ENCODE measurements at regions not wholly inside any gene's neighbourhood (a gene's known extent, or its start where the extent isn't known, plus 50 kb on each side); places are given as distances from the start of the nearest gene placed in this dataset.
A peak's percentile ranks its signal among the peaks of the same experiment; 100 is the strongest.

DNA sequence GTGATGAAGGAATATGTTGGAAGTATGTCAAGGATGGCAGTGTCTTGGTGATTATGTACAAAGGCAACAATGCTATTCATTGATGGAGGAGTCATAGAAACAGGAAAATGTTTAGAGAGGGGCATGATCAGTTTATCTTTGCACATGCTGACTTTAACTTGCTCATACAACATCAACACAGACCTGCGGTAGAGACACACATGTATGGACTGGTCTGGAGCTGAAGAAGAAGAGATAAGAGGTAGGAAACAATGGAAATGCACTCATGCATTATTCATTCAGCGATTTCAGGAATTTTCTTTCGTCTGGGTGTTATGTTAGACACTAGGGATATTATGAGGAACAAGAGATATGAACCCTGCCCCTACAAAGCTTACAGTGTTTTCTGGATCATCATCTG lies 1252.3 kb upstream of the TENM3 start:
- no peak for DNase-seq (ENCODE audit: low read depth)
- H3K4me3 ChIP-seq (replicated peaks; ENCODE audit: low read depth, low read length) = no peak overlapping the region
- TF ChIP-seq, protein P1, sequence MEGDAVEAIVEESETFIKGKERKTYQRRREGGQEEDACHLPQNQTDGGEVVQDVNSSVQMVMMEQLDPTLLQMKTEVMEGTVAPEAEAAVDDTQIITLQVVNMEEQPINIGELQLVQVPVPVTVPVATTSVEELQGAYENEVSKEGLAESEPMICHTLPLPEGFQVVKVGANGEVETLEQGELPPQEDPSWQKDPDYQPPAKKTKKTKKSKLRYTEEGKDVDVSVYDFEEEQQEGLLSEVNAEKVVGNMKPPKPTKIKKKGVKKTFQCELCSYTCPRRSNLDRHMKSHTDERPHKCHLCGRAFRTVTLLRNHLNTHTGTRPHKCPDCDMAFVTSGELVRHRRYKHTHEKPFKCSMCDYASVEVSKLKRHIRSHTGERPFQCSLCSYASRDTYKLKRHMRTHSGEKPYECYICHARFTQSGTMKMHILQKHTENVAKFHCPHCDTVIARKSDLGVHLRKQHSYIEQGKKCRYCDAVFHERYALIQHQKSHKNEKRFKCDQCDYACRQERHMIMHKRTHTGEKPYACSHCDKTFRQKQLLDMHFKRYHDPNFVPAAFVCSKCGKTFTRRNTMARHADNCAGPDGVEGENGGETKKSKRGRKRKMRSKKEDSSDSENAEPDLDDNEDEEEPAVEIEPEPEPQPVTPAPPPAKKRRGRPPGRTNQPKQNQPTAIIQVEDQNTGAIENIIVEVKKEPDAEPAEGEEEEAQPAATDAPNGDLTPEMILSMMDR (IDR thresholded peaks at IDR 0.05; ENCODE audit: low read length, missing control alignments) = no peak

DNA sequence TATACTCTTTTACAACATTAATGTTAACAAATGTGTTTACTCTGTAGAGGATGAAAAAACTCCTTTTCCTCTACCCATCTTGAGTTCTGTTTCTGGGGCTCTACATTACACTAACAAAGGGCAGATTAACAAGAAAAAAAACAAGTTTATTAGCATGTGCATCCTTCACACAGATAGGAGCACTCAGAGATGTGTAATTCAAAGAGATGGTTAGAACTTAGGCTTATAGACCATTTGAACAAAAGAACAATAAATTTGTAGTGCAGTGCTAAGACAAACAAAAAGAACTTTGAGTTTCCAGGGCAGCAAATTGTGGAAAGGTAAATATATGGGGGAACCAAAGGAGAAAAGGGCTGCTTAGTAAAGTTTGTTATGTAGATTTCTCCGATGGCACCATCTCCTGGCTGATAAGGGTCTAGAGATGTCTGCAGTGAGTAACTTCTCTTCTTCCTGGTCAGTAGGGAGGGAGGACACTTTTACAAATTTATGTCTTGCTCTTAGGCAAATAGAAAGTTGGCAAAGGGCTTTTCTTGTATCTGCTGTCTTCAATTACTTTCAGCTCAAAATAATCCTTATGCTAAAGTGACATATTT lies 1249.9 kb upstream of the TENM3 start:
- no peak overlapping the region for H3K4me3 ChIP-seq (replicated peaks; ENCODE audit: low read depth, low read length)
- no peak for DNase-seq (ENCODE audit: low read depth)
- TF ChIP-seq, protein P1 (IDR thresholded peaks at IDR 0.05; ENCODE audit: low read length, missing control alignments) = no peak

DNA sequence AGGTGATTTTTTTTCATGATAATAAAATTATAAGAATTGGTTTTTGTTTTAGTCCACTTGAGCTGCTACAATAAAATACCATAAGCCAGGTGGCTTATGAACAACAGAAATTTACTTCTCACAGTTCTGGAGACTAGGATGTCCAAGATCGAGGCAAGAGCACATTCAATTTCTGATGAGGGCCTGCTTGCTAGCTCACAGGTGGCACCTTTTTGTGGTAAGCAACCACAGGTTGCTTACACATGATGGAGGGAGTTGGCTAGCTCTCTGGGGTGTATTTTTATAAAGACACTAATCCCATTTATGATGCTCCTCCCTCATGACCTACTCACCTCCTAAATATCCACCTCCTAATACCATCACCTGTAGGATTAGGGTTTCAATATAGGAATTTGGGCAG lies 1248.5 kb upstream of the TENM3 start:
- no peak for DNase-seq (ENCODE audit: low read depth)
- TF ChIP-seq, protein P1 (IDR thresholded peaks at IDR 0.05; ENCODE audit: low read length, missing control alignments) = no peak
- no peak overlapping the region for H3K4me3 ChIP-seq (replicated peaks; ENCODE audit: low read depth, low read length)

DNA sequence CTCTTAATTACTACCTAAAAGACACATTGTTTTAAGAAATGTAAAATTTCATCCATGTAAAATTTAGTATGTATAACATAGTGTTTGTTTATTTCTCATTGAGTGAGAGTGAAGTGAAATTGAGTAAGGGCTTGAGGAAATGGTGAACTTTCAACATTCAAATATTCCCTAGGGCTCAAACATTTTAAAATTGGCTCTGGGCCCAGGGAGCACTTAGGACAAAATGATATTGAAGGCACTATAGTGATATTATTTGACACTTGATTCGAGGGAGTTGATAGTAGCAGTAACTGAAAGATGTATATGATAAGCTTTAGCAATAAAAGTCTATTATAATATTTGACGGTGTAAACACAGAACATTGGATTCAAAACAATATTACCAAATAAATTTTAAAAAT lies 1244.0 kb upstream of the TENM3 start:
- TF ChIP-seq, protein P1 (IDR thresholded peaks at IDR 0.05; ENCODE audit: low read length, missing control alignments) = no peak
- no peak overlapping the region for H3K4me3 ChIP-seq (replicated peaks; ENCODE audit: low read depth, low read length)
- DNase-seq (ENCODE audit: low read depth) = no peak

DNA sequence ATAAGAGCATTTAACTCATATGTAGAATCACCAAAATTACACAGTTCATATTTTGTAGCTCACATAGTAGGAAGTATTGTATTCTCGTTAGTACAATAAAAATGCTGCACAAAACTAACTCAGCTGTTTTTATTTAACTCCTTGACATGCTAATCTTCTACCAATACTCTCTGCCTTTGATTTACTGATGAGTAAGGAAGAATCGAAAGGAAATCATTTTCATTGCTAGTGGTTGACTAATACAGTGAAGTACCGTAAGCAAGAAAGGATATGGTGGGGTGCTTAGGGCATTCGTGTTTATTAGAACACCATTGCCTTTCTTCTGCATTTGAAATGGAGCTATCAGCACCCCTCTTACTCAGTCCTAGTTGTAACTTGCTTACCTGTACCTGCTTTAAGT lies 1239.1 kb upstream of the TENM3 start:
- DNase-seq (ENCODE audit: low read depth) = no peak
- no peak overlapping the region for H3K4me3 ChIP-seq (replicated peaks; ENCODE audit: low read depth, low read length)
- TF ChIP-seq, protein P1 (IDR thresholded peaks at IDR 0.05; ENCODE audit: low read length, missing control alignments) = no peak

DNA sequence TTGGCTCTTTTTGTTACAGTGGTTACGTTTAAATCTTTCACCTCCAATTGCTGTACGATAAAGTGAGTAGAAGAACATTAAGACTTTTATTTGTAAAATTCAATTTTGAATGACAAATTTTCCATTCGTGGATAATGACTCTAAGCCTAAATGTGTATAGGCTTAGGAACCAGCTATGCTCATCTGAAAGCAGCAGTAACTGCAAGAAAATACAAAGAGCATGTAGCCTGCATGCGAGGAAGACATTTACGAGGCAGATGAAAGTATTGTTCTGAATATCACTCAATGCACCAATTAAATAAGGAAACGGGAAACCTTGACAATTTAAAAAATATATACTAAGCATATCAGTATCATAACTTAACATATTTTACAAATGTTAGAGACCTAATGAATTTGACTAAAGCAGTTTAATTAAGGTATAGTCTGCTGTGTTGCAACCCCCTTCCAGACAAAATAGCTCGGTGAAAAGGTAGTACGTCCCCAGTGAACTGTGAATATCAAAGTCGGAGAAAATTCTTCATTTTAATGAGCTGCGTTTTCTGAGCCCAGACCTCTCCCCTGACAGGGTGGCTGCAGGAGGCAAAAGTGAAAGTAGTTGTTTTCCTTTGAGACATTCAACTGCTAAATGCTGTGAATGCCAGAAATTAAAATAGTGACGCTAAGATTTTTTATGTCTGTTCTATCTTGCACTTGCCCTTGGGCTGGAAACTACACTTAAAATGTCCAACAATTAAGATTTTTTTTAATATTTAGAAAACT lies 1236.5 kb upstream of the TENM3 start:
- DNase-seq (ENCODE audit: low read depth) = no peak
- H3K4me3 ChIP-seq (replicated peaks; ENCODE audit: low read depth, low read length) = no peak overlapping the region
- TF ChIP-seq, protein P1 (IDR thresholded peaks at IDR 0.05; ENCODE audit: low read length, missing control alignments) = no peak

DNA sequence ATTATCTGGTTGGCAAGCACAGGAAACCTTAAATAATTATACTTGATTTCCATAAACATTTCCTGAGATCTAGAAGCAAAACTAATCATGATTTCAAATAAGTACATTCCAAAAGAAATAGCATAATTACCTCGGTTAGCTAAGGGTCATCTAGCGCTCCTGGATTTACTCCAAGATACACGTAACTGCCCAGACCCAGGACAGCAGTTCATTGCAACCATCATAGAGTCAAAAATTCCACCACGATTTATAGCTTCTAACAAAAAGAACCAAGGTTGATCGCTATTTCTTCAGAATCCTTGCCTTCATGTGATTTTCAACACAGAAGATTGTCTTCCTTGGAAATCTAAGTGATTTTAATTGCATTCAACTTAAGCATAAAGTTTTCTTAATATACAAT lies 1235.5 kb upstream of the TENM3 start:
- H3K4me3 ChIP-seq (replicated peaks; ENCODE audit: low read depth, low read length) = no peak overlapping the region
- TF ChIP-seq, protein P1 (IDR thresholded peaks at IDR 0.05; ENCODE audit: low read length, missing control alignments) = no peak
- DNase-seq (ENCODE audit: low read depth) = peak; percentile 3
